Mesenchymal stem cell (in vitro differentiated cells and primary cell): ENCODE measurements at regions not wholly inside any gene's neighbourhood (a gene's known extent, or its start where the extent isn't known, plus 50 kb on each side); places are given as distances from the start of the nearest gene placed in this dataset.
A peak's percentile ranks its signal among the peaks of the same experiment; 100 is the strongest.

Experiments
- DNase-seq: peaks from one replicate; pipeline ENCODE4 v3.0.0-alpha.2; 2013
- H2AFZ ChIP-seq: one replicate; pipeline ENCODE4 v1.6.1; 2013; ENCODE audit warnings: low read depth, mild to moderate bottlenecking, control low read depth, inconsistent platforms, low read length, moderate library complexity
- H2AK5ac ChIP-seq: 2 replicates; pipeline ENCODE4 v1.6.1; 2013; ENCODE audit warnings: low read length, moderate library complexity, mild to moderate bottlenecking, inconsistent platforms; ENCODE audit not compliant: severe bottlenecking
- H2BK120ac ChIP-seq: one replicate; pipeline ENCODE4 v1.6.1; 2013; ENCODE audit warnings: low read depth, mild to moderate bottlenecking, inconsistent platforms, low read length, moderate library complexity
- H2BK12ac ChIP-seq, 2 experiments: one replicate each; pipeline ENCODE4 v1.6.1; 2013; ENCODE audit warnings: inconsistent platforms in 2 of 2, low read length in 2 of 2, mild to moderate bottlenecking in 2 of 2, moderate library complexity in 2 of 2, control low read depth in 1 of 2
- H2BK15ac ChIP-seq: one replicate; pipeline ENCODE4 v1.6.1; 2013; ENCODE audit warnings: mild to moderate bottlenecking, low read depth, inconsistent platforms; ENCODE audit not compliant: poor library complexity, severe bottlenecking
- H2BK5ac ChIP-seq: 2 replicates; pipeline ENCODE4 v1.6.1; 2013; ENCODE audit warnings: low read depth, mild to moderate bottlenecking, low read length, control low read depth, inconsistent platforms; ENCODE audit not compliant: poor library complexity, severe bottlenecking
- H3K14ac ChIP-seq, 2 experiments: one replicate each; pipeline ENCODE4 v1.6.1; 2013; ENCODE audit warnings: inconsistent platforms in 2 of 2, low read length in 2 of 2, control low read depth in 1 of 2, mild to moderate bottlenecking in 1 of 2, moderate library complexity in 1 of 2
- H3K18ac ChIP-seq, 2 experiments: one replicate each; pipeline ENCODE4 v1.6.1; 2013; ENCODE audit warnings: inconsistent platforms in 2 of 2, low read length in 2 of 2, control low read depth in 1 of 2, low read depth in 1 of 2, mild to moderate bottlenecking in 1 of 2
- H3K23ac ChIP-seq, 2 experiments: one replicate each; pipeline ENCODE4 v1.6.1; 2013; ENCODE audit warnings: inconsistent platforms in 2 of 2, low read length in 2 of 2, mild to moderate bottlenecking in 2 of 2, moderate library complexity in 2 of 2, control low read depth in 1 of 2
- H3K27ac ChIP-seq: 2 replicates; pipeline ENCODE4 v1.5.1; 2013; ENCODE audit warnings: mild to moderate bottlenecking, moderate library complexity, low read length, control low read depth, inconsistent platforms; ENCODE audit not compliant: poor library complexity, severe bottlenecking
- H3K27me3 ChIP-seq, 2 experiments: 2 replicates each; pipeline versions ENCODE4 v1.6.1 to v1.7.0; 2013; ENCODE audit warnings: low read length in 2 of 2, mild to moderate bottlenecking in 2 of 2, moderate library complexity in 2 of 2, control low read depth in 1 of 2, inconsistent platforms in 1 of 2; ENCODE audit not compliant: control insufficient read depth in 1 of 2, insufficient read depth in 1 of 2
- H3K36me3 ChIP-seq, 2 experiments: 2 replicates each; pipeline versions ENCODE4 v1.6.1 to v1.7.0; 2013; ENCODE audit warnings: low read length in 2 of 2, control low read depth in 1 of 2, inconsistent platforms in 1 of 2, low read depth in 1 of 2, mild to moderate bottlenecking in 1 of 2; ENCODE audit not compliant: insufficient read depth in 2 of 2, control insufficient read depth in 1 of 2
- H3K4ac ChIP-seq, 2 experiments: one replicate each; pipeline ENCODE4 v1.6.1; 2013; ENCODE audit warnings: inconsistent platforms in 2 of 2, low read length in 2 of 2, mild to moderate bottlenecking in 2 of 2, moderate library complexity in 2 of 2, control low read depth in 1 of 2, low read depth in 1 of 2
- H3K4me1 ChIP-seq: 2 replicates; pipeline ENCODE4 v1.6.1; 2013; ENCODE audit warnings: low read depth, low read length, control low read depth; ENCODE audit not compliant: control insufficient read depth, insufficient read depth
- H3K4me2 ChIP-seq: 2 replicates; pipeline ENCODE4 v1.6.1; 2013; ENCODE audit warnings: low read length, mild to moderate bottlenecking, inconsistent platforms; ENCODE audit not compliant: poor library complexity, severe bottlenecking
- H3K4me3 ChIP-seq, 2 experiments: 2 replicates each; pipeline versions ENCODE4 v1.5.1 to v1.7.0; 2013; ENCODE audit warnings: low read length in 2 of 2, mild to moderate bottlenecking in 2 of 2, control low read depth in 1 of 2, low read depth in 1 of 2; ENCODE audit not compliant: insufficient read depth in 1 of 2
- H3K79me1 ChIP-seq: replicated peaks from 2 replicates; pipeline ENCODE4 v1.6.1; 2013; ENCODE audit warnings: mild to moderate bottlenecking, control low read depth, low read length, inconsistent platforms; ENCODE audit not compliant: poor library complexity, severe bottlenecking
- H3K9ac ChIP-seq: 2 replicates; pipeline ENCODE4 v1.7.0; 2013; ENCODE audit warnings: mild to moderate bottlenecking, low read length, moderate library complexity
- H3K9me3 ChIP-seq: 2 replicates; pipeline ENCODE4 v1.7.0; 2013; ENCODE audit warnings: mild to moderate bottlenecking, low read length; ENCODE audit not compliant: control insufficient read depth
- H4K8ac ChIP-seq: one replicate; pipeline ENCODE4 v1.6.1; 2013; ENCODE audit warnings: inconsistent platforms, mild to moderate bottlenecking, low read length, moderate library complexity
- H4K91ac ChIP-seq: one replicate; pipeline ENCODE4 v1.6.1; 2013; ENCODE audit warnings: mild to moderate bottlenecking, low read length, inconsistent platforms
- WGBS: methylation state at CpG from one replicate; pipeline ENCODE4 v1.1.7; 2013; ENCODE audit warnings: mixed read lengths; 5-methylcytosine and 5-hydroxymethylcytosine counted together

DNA sequence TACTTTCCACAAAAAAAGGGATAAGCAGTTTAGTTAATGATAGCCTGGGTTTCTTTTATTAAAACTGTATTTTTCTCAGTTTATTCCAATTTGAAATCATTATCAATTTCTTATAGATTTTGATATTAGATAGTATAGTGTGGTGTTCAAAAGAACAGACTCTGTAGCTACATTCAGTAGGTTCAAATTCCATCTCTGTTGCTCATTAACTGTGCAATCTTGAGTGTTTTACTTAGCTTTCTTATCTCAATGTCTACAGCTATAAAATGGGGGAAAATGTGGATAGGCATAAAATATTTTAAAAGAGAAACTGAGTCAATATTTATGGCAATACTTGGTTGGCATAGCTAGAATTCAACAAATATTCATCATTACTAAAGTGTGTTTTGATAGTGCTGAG is 86.9 kb upstream of the SEMA3A start:
- Histone ChIP-seq H3K4me3 (no peak overlapping the region), H2AFZ (no peak overlapping the region), H3K9me3 (no peaks in the 10 kb centered on the region), H3K18ac (no peak overlapping the region), H3K9ac (no peak overlapping the region), H3K27me3 (no peaks in the 10 kb centered on the region), H2BK15ac (no peak overlapping the region), H2AK5ac (no peak overlapping the region), H3K23ac (no peak overlapping the region), H3K4me1 (no peaks in the 10 kb centered on the region), H4K91ac (no peak overlapping the region), H2BK5ac (no peak overlapping the region), H3K14ac (no peak overlapping the region), H4K8ac (no peak overlapping the region), H2BK12ac (no peak overlapping the region), H2BK120ac (no peak overlapping the region), H3K4ac (no peak overlapping the region), H3K36me3 (no peaks in the 10 kb centered on the region), H3K27ac (no peak overlapping the region), H3K4me2 (no peak overlapping the region), H3K79me1 (no peaks in the 10 kb centered on the region)
- no peak for DNase-seq

DNA sequence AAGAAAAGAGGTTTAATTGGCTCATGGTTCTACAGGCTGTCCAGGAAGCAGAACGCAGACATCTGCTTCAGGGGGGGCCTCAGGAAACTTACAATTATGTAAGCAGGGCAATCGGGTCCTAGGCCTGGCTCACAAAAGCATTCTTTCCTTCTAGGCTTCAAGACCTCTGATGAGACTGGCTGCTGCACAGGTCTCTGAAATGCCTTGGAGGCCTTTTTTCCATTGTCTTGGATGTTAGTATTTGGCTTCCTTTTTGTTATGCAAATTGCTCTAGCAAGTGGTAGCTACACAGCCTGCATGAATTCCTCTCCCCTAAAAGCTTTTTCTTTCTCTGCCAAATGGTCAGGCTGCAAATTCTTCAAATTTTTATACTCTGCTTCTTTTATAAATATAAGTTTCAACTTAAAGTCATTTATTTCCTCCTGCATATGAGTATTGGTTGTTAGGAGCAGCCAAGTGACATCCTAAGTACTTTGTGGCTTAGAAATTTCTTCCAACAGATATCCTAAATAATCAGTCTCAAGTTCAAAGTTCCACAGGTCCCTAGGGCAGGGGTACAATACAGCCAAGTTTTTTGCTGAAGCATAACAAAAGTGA is 83.1 kb upstream of the SEMA3A start:
- H2BK5ac ChIP-seq = no peak overlapping the region
- no peak for DNase-seq
- no peak overlapping the region for H3K4me3 ChIP-seq
- H3K4me2 ChIP-seq = no peak overlapping the region
- no peak overlapping the region for H3K23ac ChIP-seq
- no peak overlapping the region for H2BK12ac ChIP-seq
- no peak overlapping the region for H3K14ac ChIP-seq
- H3K27ac ChIP-seq = no peak overlapping the region
- H2AK5ac ChIP-seq = no peak overlapping the region
- no peaks in the 10 kb centered on the region for H3K4me1 ChIP-seq
- 71% methylated on average over 2 of the region's 2 CpGs for WGBS
- H4K91ac ChIP-seq = no peak overlapping the region
- H3K36me3 ChIP-seq = no peaks in the 10 kb centered on the region
- no peak overlapping the region for H2BK15ac ChIP-seq
- no peak overlapping the region for H4K8ac ChIP-seq
- no peaks in the 10 kb centered on the region for H3K79me1 ChIP-seq
- no peak overlapping the region for H2BK120ac ChIP-seq
- no peaks in the 10 kb centered on the region for H3K27me3 ChIP-seq
- H3K4ac ChIP-seq = no peak overlapping the region
- no peak overlapping the region for H2AFZ ChIP-seq
- H3K9ac ChIP-seq = no peak overlapping the region
- H3K18ac ChIP-seq = no peak overlapping the region
- no peaks in the 10 kb centered on the region for H3K9me3 ChIP-seq

DNA sequence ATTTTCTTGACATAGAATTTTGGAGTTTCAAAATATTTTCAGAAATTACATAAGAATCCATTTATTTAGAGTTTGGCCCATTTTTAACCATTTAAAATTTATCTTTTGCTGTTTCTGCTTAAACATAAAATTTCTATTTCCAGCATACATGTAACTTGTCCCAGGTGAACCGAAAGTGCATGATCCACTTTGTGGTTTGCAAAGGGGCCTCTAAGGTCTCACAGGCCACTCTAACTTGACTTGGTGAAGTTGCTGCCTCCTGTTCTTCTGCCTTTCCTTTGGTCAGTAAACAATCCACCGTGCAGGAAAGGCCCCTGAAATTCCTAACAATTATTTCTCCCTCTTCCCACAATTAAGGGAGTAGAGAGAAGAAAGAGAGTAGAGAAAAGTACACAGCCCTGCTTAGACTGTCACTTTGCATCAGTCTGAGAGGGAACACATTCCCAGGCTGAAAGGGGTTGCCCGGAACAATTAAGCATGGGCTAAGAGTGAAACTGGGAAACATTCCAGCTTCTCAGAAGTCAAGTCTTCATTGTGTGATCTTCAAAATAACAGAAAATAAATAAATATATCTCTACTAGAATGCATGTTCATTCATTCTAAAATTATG is 79.5 kb upstream of the SEMA3A start:
- H3K4me3 ChIP-seq = no peak overlapping the region
- H2AK5ac ChIP-seq = no peak overlapping the region
- no peaks in the 10 kb centered on the region for H3K27me3 ChIP-seq
- no peak overlapping the region for H3K9ac ChIP-seq
- peak overlapping the region in 1 of 2 experiments; percentile 34 for H3K18ac ChIP-seq
- H3K36me3 ChIP-seq = no peaks in the 10 kb centered on the region
- no peak overlapping the region for H2BK120ac ChIP-seq
- peak; percentile 21 for DNase-seq
- H2BK15ac ChIP-seq = no peak overlapping the region
- H4K8ac ChIP-seq = no peak overlapping the region
- no peaks in the 10 kb centered on the region for H3K4me1 ChIP-seq
- H2AFZ ChIP-seq = no peak overlapping the region
- H3K23ac ChIP-seq = no peak overlapping the region
- no peak overlapping the region for H3K27ac ChIP-seq
- H4K91ac ChIP-seq = no peak overlapping the region
- WGBS = 82% methylated on average over 1 of the region's 3 CpGs
- H3K79me1 ChIP-seq = no peaks in the 10 kb centered on the region
- H3K14ac ChIP-seq = no peak overlapping the region
- no peaks in the 10 kb centered on the region for H3K9me3 ChIP-seq
- H2BK5ac ChIP-seq = no peak overlapping the region
- peak overlapping the region in 1 of 2 experiments; percentile 66 for H2BK12ac ChIP-seq
- H3K4ac ChIP-seq = no peak overlapping the region
- no peak overlapping the region for H3K4me2 ChIP-seq

DNA sequence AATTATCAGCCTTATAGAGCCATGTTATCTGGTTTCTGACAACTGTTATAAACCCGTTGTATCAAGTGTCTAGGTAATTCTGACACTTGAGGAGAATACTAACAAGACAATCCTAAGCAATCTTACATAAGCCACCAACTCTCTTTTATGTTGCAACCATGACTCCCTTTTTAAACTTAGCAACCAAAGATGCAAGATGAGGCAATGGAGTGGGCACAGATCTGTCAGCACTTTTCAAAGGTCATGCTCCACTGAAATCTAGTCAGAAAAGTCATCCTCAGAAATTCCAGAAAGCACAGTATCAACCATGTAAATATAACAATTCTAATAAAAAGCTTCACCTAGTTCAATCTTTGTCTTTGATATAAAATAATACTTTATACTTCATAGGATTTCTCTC is 77.0 kb upstream of the SEMA3A start:
- Histone ChIP-seq H2AFZ (no peak overlapping the region), H3K27me3 (no peaks in the 10 kb centered on the region), H2BK12ac (no peak overlapping the region), H2BK5ac (no peak overlapping the region), H3K36me3 (no peaks in the 10 kb centered on the region), H3K79me1 (no peaks in the 10 kb centered on the region), H4K8ac (no peak overlapping the region), H3K23ac (no peak overlapping the region), H3K4me2 (no peak overlapping the region), H3K27ac (no peak overlapping the region), H3K4ac (no peak overlapping the region), H3K14ac (no peak overlapping the region), H3K9me3 (no peaks in the 10 kb centered on the region), H2BK15ac (no peak overlapping the region), H3K9ac (no peak overlapping the region), H3K4me3 (no peak overlapping the region), H2AK5ac (no peak overlapping the region), H3K18ac (no peak overlapping the region), H2BK120ac (no peak overlapping the region), H3K4me1 (no peaks in the 10 kb centered on the region), H4K91ac (no peak overlapping the region)
- DNase-seq = peak; percentile 36
- WGBS = 79% methylated on average over 1 of the region's 1 CpG
